ENCODE measurements at regions not wholly inside any gene's neighbourhood (a gene's known extent, or its start where the extent isn't known, plus 50 kb on each side); places are given as distances from the start of the nearest gene placed in this dataset.

DNA sequence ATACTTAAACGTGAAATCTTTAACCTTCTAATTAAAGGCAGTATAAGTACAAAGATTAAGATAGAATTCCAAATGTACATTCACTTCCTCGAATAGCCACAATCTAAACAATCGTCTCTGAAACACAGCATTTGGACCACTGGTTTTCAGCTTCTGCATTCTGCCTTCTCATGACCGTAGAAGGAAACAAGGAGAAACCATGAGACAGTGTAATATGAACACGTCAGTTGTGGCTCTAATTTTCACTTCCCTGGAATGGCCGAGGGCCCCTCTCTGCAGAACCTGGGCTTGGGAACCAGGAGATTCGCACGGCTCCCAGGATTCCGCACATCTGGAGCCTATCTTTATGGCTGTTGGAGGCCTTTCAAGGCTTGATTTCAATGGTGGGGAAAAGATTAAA, 189.3 kb downstream of the KLF6 start:
- TF ChIP-seq, protein P1, sequence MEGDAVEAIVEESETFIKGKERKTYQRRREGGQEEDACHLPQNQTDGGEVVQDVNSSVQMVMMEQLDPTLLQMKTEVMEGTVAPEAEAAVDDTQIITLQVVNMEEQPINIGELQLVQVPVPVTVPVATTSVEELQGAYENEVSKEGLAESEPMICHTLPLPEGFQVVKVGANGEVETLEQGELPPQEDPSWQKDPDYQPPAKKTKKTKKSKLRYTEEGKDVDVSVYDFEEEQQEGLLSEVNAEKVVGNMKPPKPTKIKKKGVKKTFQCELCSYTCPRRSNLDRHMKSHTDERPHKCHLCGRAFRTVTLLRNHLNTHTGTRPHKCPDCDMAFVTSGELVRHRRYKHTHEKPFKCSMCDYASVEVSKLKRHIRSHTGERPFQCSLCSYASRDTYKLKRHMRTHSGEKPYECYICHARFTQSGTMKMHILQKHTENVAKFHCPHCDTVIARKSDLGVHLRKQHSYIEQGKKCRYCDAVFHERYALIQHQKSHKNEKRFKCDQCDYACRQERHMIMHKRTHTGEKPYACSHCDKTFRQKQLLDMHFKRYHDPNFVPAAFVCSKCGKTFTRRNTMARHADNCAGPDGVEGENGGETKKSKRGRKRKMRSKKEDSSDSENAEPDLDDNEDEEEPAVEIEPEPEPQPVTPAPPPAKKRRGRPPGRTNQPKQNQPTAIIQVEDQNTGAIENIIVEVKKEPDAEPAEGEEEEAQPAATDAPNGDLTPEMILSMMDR (IDR thresholded peaks at IDR 0.05; ENCODE audit: control insufficient read depth, insufficient read depth, low read depth, low read length, missing control alignments): no peak
- DNase-seq (ENCODE audit: low read depth): no peak
- no peak overlapping the region for H3K4me3 ChIP-seq (ENCODE audit: control insufficient read depth, low read depth, low read length)

DNA sequence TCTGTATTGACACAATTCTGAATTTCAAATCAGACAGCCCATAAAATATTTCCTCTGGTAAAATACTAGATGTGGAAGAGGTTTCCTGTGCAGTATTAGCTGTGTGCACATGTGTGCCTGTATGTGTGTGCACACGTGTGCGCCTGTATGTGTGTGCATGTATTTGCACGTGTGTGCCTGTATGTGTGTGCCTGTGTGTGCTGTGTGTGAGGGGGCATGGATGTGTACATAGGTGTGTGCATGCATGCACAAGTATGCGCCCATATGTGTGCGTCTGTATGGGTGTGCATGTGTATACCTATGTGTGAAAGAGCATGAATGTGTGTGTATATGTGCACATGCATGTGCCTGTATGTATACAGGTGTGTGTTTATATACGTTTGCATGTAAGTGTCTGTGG, 191.4 kb downstream of the KLF6 start:
- DNase-seq (ENCODE audit: low read depth): no peak
- TF ChIP-seq, protein P1 (IDR thresholded peaks at IDR 0.05; ENCODE audit: control insufficient read depth, insufficient read depth, low read depth, low read length, missing control alignments): no peak
- no peak overlapping the region for H3K4me3 ChIP-seq (ENCODE audit: control insufficient read depth, low read depth, low read length)

DNA sequence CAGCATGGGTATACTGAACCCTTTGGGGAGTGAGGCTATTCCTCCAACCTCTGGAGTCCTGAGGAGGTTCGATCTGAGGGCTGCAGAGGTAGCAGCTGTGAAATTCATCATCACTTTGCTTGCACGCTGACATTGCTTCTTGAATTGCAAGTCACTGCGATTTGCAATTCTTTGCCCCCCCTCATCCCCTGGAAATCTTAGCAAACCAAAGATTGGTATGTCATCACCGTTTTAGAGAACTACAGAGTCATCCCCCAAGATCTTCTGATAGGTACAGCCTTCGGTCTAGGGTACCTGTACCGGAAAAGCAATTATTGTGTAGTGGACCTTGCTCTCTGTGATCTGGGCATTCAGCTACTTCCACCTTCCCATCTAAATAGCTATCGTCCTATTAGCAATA, 192.6 kb downstream of the KLF6 start:
- H3K4me3 ChIP-seq (ENCODE audit: control insufficient read depth, low read depth, low read length): no peak overlapping the region
- no peak for DNase-seq (ENCODE audit: low read depth)
- TF ChIP-seq, protein P1 (IDR thresholded peaks at IDR 0.05; ENCODE audit: control insufficient read depth, insufficient read depth, low read depth, low read length, missing control alignments): no peak

DNA sequence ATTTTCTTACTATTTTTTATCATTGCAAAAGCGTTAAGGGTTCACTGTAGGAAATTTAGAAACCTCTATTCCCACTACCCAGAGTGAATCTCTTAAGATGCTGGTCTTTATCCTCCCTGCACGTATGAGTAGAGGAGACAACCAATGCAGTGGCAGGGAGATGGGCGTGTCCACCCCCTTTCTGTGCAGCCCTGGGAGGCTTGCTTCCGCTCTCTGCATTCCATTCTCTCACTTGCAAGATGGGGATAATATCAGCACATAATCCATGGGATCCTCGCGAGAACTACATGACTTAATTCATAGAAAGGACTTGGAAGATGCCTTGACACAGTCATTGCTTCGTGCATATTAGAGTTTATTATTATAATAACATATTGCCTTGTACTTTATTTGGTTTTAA, 196.2 kb downstream of the KLF6 start:
- TF ChIP-seq, protein P1 (IDR thresholded peaks at IDR 0.05; ENCODE audit: control insufficient read depth, insufficient read depth, low read depth, low read length, missing control alignments): no peak
- no peak overlapping the region for H3K4me3 ChIP-seq (ENCODE audit: control insufficient read depth, low read depth, low read length)
- DNase-seq (ENCODE audit: low read depth): no peak

DNA sequence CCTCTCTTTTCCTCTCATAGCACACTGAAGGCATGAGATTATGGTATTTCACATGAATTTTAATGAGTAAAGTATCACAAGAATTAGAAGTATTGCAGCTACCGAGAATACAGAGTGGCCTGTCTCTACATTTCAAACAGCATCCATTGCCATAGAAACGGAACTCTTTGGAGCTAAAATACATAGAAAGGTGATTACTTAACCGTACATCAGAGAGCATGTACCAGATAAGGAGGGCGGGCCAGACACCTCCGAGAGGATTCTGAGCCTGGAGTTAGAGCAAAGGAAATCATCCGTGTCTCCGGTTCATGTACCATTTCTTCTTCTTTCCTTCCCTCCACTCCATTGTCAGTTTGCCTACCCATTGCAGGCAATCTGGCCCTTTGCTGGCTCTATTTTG, 196.7 kb downstream of the KLF6 start:
- TF ChIP-seq, protein P1 (IDR thresholded peaks at IDR 0.05; ENCODE audit: control insufficient read depth, insufficient read depth, low read depth, low read length, missing control alignments): no peak
- no peak for DNase-seq (ENCODE audit: low read depth)
- H3K4me3 ChIP-seq (ENCODE audit: control insufficient read depth, low read depth, low read length): no peak overlapping the region

DNA sequence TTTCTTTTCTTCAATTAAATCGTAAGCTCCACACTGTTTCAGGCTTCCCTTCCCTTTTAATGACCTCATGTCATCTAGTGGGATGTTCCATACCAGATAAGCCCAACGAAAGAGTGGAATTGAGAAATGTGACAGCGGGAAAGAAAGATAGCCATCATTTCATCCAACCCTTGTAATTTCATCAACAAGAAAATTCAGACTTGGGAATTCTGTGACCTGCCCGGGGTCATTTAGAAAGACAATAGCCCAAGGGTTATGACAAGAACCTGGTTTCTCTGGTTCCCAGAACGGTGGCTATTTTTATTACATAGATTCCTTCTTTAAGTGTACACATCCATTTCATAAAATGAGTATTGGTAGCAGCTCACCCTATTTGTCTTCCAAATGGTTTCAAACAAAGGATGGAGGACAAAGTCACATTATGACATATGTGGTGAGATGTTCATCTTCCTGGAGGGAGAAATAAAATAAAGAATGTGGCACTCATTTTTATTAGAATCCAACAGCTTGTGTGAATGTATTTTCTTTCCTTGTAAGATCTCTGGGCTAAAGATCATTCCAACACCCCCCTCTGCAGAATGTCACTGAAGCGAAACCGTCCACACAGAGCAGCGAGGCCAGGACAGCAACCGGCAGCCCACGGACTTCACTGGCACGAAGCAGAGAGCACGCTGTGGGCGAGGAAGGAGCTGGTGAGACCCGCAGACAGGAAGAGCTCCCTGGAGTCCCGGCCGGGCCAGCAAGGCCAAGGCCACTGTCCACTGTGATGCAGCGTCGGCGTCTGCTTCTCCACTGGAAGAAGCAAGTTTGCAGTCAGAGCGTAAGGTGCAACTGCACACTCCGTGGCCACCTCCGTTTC, 199.9 kb downstream of the KLF6 start:
- no peak for DNase-seq (ENCODE audit: low read depth)
- TF ChIP-seq, protein P1 (IDR thresholded peaks at IDR 0.05; ENCODE audit: control insufficient read depth, insufficient read depth, low read depth, low read length, missing control alignments): no peak
- no peak overlapping the region for H3K4me3 ChIP-seq (ENCODE audit: control insufficient read depth, low read depth, low read length)
